HEK293 (cell line): ENCODE measurements at regions not wholly inside any gene's neighbourhood (a gene's known extent, or its start where the extent isn't known, plus 50 kb on each side); places are given as distances from the start of the nearest gene placed in this dataset.

Experiments
- CTCF ChIA-PET: fragments of 350-600 bp; formaldehyde crosslinking; extraction: SDS; loops from one replicate; lab custom pipeline; 2021; ENCODE audit warnings: antibody characterized with exemption; lab: Yijun Ruan, JAX
- POLR2A ChIA-PET: fragments of 300-600 bp; formaldehyde crosslinking; extraction: SDS; loops from one replicate; lab custom pipeline; 2020; ENCODE audit warnings: antibody characterized with exemption, inconsistent platforms; lab: Yijun Ruan, JAX
- H3K27ac ChIP-seq: fragments of 200-500 bp; sonication (Bioruptor generic); 2 replicates; pipeline ENCODE4 v1.5.1; 2014; ENCODE audit warnings: low read depth, low read length, control low read depth, inconsistent platforms; ENCODE audit errors: extremely low read depth
- H3K36me3 ChIP-seq, 2 experiments: fragments of 200-500 bp in 1 of 2; sonication (Bioruptor generic) in 1 of 2; 1 replicate in 1 of 2; 2 replicates in 1 of 2; pipeline ENCODE4 v1.5.1; 2014 to 2017; ENCODE audit warnings: inconsistent platforms in 2 of 2, low read length in 2 of 2; ENCODE audit not compliant: control insufficient read depth in 2 of 2, insufficient read depth in 1 of 2
- H3K4me1 ChIP-seq: fragments of 200-500 bp; sonication (Bioruptor generic); 2 replicates; pipeline ENCODE4 v1.5.1; 2014; ENCODE audit warnings: mild to moderate bottlenecking, low read length, inconsistent platforms; ENCODE audit not compliant: control insufficient read depth, insufficient read depth
- H3K4me3 ChIP-seq: 2 replicates; pipeline ENCODE4 v1.5.1; 2011; ENCODE audit warnings: low read depth, mild to moderate bottlenecking, control low read depth, low read length, moderate library complexity
- H3K9me3 ChIP-seq: fragments of 200-500 bp; sonication (Bioruptor generic); 2 replicates; pipeline ENCODE4 v1.5.1; 2014; ENCODE audit warnings: low read depth, low read length, inconsistent platforms; ENCODE audit not compliant: control insufficient read depth, insufficient read depth
- FEZF1 ChIP-seq: fragments of 450-650 bp; formaldehyde crosslinking; IDR thresholded peaks from 2 replicates; pipeline ENCODE4 v1.5.1; 2016; ENCODE audit warnings: missing biosample characterization, missing genetic modification characterization
- PBX3 ChIP-seq: sonication (generic); formaldehyde crosslinking; IDR thresholded peaks from 2 replicates; pipeline ENCODE4 v1.8.1; 2022; ENCODE audit warnings: mild to moderate bottlenecking, moderate library complexity, missing genetic modification reagents
- PRDM1 ChIP-seq: fragments of 450-650 bp; formaldehyde crosslinking; IDR thresholded peaks from 2 replicates; pipeline ENCODE4; 2016; ENCODE audit warnings: missing biosample characterization, missing genetic modification characterization
- SCRT1 ChIP-seq: fragments of 450-650 bp; formaldehyde crosslinking; IDR thresholded peaks from 2 replicates; pipeline ENCODE4 v1.5.1; 2016; ENCODE audit warnings: missing biosample characterization, missing genetic modification characterization, borderline replicate concordance
- TSHZ1 ChIP-seq: fragments of 450-650 bp; formaldehyde crosslinking; IDR thresholded peaks from 2 replicates; pipeline ENCODE4 v1.5.1; 2016; ENCODE audit warnings: missing biosample characterization, missing genetic modification characterization, borderline replicate concordance
- YY2 ChIP-seq: fragments of 450-650 bp; formaldehyde crosslinking; IDR thresholded peaks from 2 replicates; pipeline ENCODE4 v1.5.1; 2016; ENCODE audit warnings: missing biosample characterization, missing genetic modification characterization
- ZNF146 ChIP-seq: fragments of 450-650 bp; formaldehyde crosslinking; IDR thresholded peaks from 2 replicates; pipeline ENCODE4 v1.5.1; 2016; ENCODE audit warnings: missing biosample characterization, missing genetic modification characterization
- ZNF155 ChIP-seq: fragments of 450-650 bp; formaldehyde crosslinking; IDR thresholded peaks from 2 replicates; pipeline ENCODE4 v1.5.1; 2016; ENCODE audit warnings: missing biosample characterization, missing genetic modification characterization
- ZNF280D ChIP-seq: fragments of 450-650 bp; formaldehyde crosslinking; IDR thresholded peaks from 2 replicates; pipeline ENCODE4 v1.5.1; 2016; ENCODE audit warnings: missing biosample characterization, missing genetic modification characterization
- ZNF391 ChIP-seq: fragments of 450-650 bp; formaldehyde crosslinking; IDR thresholded peaks from 2 replicates; pipeline ENCODE4 v1.5.1; 2016; ENCODE audit warnings: low read depth, missing biosample characterization, missing genetic modification characterization, borderline replicate concordance
- ZNF426 ChIP-seq: fragments of 450-650 bp; formaldehyde crosslinking; IDR thresholded peaks from 2 replicates; pipeline ENCODE4 v1.5.1; 2017; ENCODE audit warnings: missing biosample characterization, missing genetic modification characterization, mild to moderate bottlenecking, inconsistent platforms, moderate library complexity
- ZNF473 ChIP-seq: fragments of 450-650 bp; formaldehyde crosslinking; IDR thresholded peaks from 2 replicates; pipeline ENCODE4 v1.5.1; 2017; ENCODE audit warnings: missing biosample characterization, missing genetic modification characterization
- ZNF549 ChIP-seq: fragments of 450-650 bp; IDR thresholded peaks from 2 replicates; pipeline ENCODE4 v1.5.1; 2018; ENCODE audit warnings: missing biosample characterization, missing genetic modification characterization, mild to moderate bottlenecking, inconsistent platforms, moderate library complexity
- ZNF558 ChIP-seq: fragments of 450-650 bp; formaldehyde crosslinking; IDR thresholded peaks from 2 replicates; pipeline ENCODE4 v1.5.1; 2016; ENCODE audit warnings: missing biosample characterization, missing genetic modification characterization
- ZNF561 ChIP-seq: fragments of 450-650 bp; IDR thresholded peaks from 2 replicates; pipeline ENCODE4 v1.5.1; 2018; ENCODE audit warnings: missing biosample characterization, missing genetic modification characterization, borderline replicate concordance
- ZNF623 ChIP-seq: fragments of 450-650 bp; formaldehyde crosslinking; IDR thresholded peaks from 2 replicates; pipeline ENCODE4 v1.5.1; 2016; ENCODE audit warnings: missing biosample characterization, missing genetic modification characterization
- ZNF830 ChIP-seq: fragments of 450-650 bp; IDR thresholded peaks from 2 replicates; pipeline ENCODE4 v1.5.0; 2018; ENCODE audit warnings: missing biosample characterization, missing genetic modification characterization, low read depth, mild to moderate bottlenecking, moderate library complexity
- ZNF837 ChIP-seq: fragments of 450-650 bp; formaldehyde crosslinking; IDR thresholded peaks from 2 replicates; pipeline ENCODE4 v1.5.1; 2016; ENCODE audit warnings: missing biosample characterization, missing genetic modification characterization
- ZSCAN18 ChIP-seq: fragments of 450-650 bp; formaldehyde crosslinking; IDR thresholded peaks from 2 replicates; pipeline ENCODE4 v1.5.1; 2016; ENCODE audit warnings: missing biosample characterization, missing genetic modification characterization

- no peak for TF ChIP-seq ZSCAN18 (tag by site-specific recombination)
These were observed 436.5 kb upstream of the DAB1 start (continued) for GRCh38 chr1:57860325-57860724.

GRCh38 chr1:57858740-57859139 is 434.9 kb upstream of the DAB1 start:
- Histone ChIP-seq H3K27ac (no peak overlapping the region), H3K9me3 (no peaks in the 10 kb centered on the region), H3K4me1 (no peaks in the 10 kb centered on the region), H3K36me3 (no peaks in the 10 kb centered on the region), H3K4me3 (no peak overlapping the region)
- ChIA-PET POLR2A (no interaction called here), CTCF (no interaction called here)
- TF ChIP-seq FEZF1 (tag by site-specific recombination) (no peak), SCRT1 (no peak), ZNF280D (tag by site-specific recombination) (no peak), YY2 (no peak), ZNF155 (tag by site-specific recombination) (no peak)

GRCh38 chr1:57857809-57858208 is 433.9 kb upstream of the DAB1 start:
- Histone ChIP-seq H3K27ac (no peak overlapping the region), H3K4me3 (no peak overlapping the region), H3K4me1 (no peaks in the 10 kb centered on the region), H3K9me3 (no peaks in the 10 kb centered on the region), H3K36me3 (no peaks in the 10 kb centered on the region)
- TF ChIP-seq ZNF623 (tag by site-specific recombination) (no peak), ZNF837 (tag by site-specific recombination) (no peak), YY2 (no peak)
- CTCF ChIA-PET: interaction anchor here (0.6 kb wide), 2 partner anchors 39 to 183 kb away, joined by 3 read pairs; no protein-coding TSS in a partner anchor
- POLR2A ChIA-PET: no interaction called here

GRCh38 chr1:57854436-57854835 is 430.6 kb upstream of the DAB1 start:
- Histone ChIP-seq H3K4me3 (no peak overlapping the region), H3K9me3 (no peaks in the 10 kb centered on the region), H3K36me3 (no peaks in the 10 kb centered on the region), H3K4me1 (no peaks in the 10 kb centered on the region), H3K27ac (no peak overlapping the region)
- CTCF ChIA-PET: interaction anchor here (1.0 kb wide), 1 partner anchor 11 kb away, joined by 5 read pairs; no protein-coding TSS in a partner anchor
- POLR2A ChIA-PET: no interaction called here
- TF ChIP-seq ZNF830 (tag by site-specific recombination): no peak
- no peak for TF ChIP-seq ZNF391 (tag by site-specific recombination)
- TF ChIP-seq ZNF561 (tag by site-specific recombination): no peak
- no peak for TF ChIP-seq ZNF426 (tag by site-specific recombination)
- TF ChIP-seq ZNF558 (tag by site-specific recombination): no peak
- TF ChIP-seq TSHZ1 (tag by site-specific recombination): no peak
- no peak for TF ChIP-seq PBX3 (CRISPR knock-in tag)
- no peak for TF ChIP-seq ZNF146 (tag by site-specific recombination)
- no peak for TF ChIP-seq ZNF549 (tag by site-specific recombination)
- TF ChIP-seq PRDM1 (tag by site-specific recombination): no peak
- TF ChIP-seq ZNF473 (tag by site-specific recombination): no peak
